Common myeloid progenitor, CD34-positive (primary cell): ENCODE measurements at regions not wholly inside any gene's neighbourhood (a gene's known extent, or its start where the extent isn't known, plus 50 kb on each side); places are given as distances from the start of the nearest gene placed in this dataset.
"Not testable (repeated sequence)": the region's sequence is repeated elsewhere in the genome, so short reads cannot be mapped to it uniquely, and the experiment has no call there.

Experiments used
- CTCF ChIA-PET: fragments of 350-600 bp; sonication (Branson Sonifier 250); formaldehyde crosslinking; loops from one replicate; lab custom pipeline; 2021; ENCODE audit warnings: antibody characterized with exemption; lab: Charles Lee
- POLR2A ChIA-PET: fragments of 350-600 bp; sonication (Branson Sonifier 250); formaldehyde crosslinking; loops from one replicate; lab custom pipeline; 2021; ENCODE audit warnings: antibody characterized with exemption; lab: Charles Lee
- DNase-seq, 3 donors: peaks; one replicate each; pipeline versions ENCODE4 v3.0.0 to v3.0.0-alpha.2; 2013
- H3K27ac ChIP-seq, 2 experiments: 1 replicate in 1 of 2; 2 replicates in 1 of 2; pipeline ENCODE4 v1.7.0; 2013; ENCODE audit warnings: inconsistent platforms in 2 of 2, low read length in 2 of 2, mild to moderate bottlenecking in 2 of 2, low read depth in 1 of 2, moderate library complexity in 1 of 2; ENCODE audit not compliant: severe bottlenecking in 2 of 2, insufficient read depth in 1 of 2, poor library complexity in 1 of 2
- H3K27me3 ChIP-seq, 5 experiments: replicated peaks in 2 of 5; 1 replicate in 3 of 5; 2 replicates in 2 of 5; pipeline versions ENCODE4 v1.6.1 to v1.7.0; 2013; ENCODE audit warnings: low read length in 4 of 5, mild to moderate bottlenecking in 2 of 5, moderate library complexity in 2 of 5, inconsistent platforms in 1 of 5; ENCODE audit not compliant: insufficient read depth in 5 of 5, control insufficient read depth in 4 of 5
- H3K36me3 ChIP-seq, 4 experiments: 1 replicate in 2 of 4; 2 replicates in 2 of 4; pipeline versions ENCODE4 v1.6.1 to v1.7.0; 2013; ENCODE audit warnings: low read length in 3 of 4, control low read depth in 1 of 4, mild to moderate bottlenecking in 1 of 4; ENCODE audit not compliant: control insufficient read depth in 4 of 4, insufficient read depth in 4 of 4
- H3K4me1 ChIP-seq, 4 experiments: 1 replicate in 3 of 4; 2 replicates in 1 of 4; pipeline versions ENCODE4 v1.6.1 to v1.7.1; 2013; ENCODE audit warnings: low read length in 3 of 4, mild to moderate bottlenecking in 3 of 4, control low read depth in 1 of 4, inconsistent platforms in 1 of 4, moderate library complexity in 1 of 4; ENCODE audit not compliant: control insufficient read depth in 4 of 4, insufficient read depth in 4 of 4; ENCODE audit errors: control extremely low read depth in 1 of 4
- H3K4me3 ChIP-seq, 7 experiments: 1 replicate in 4 of 7; 2 replicates in 3 of 7; pipeline versions ENCODE4 v1.5.1 to v1.7.0; 2013; ENCODE audit warnings: mild to moderate bottlenecking in 7 of 7, low read length in 6 of 7, moderate library complexity in 6 of 7, inconsistent platforms in 2 of 7, low read depth in 2 of 7, control low read depth in 1 of 7; ENCODE audit not compliant: insufficient read depth in 4 of 7, control insufficient read depth in 1 of 7; ENCODE audit errors: extremely low read depth in 1 of 7
- H3K9me3 ChIP-seq, 5 experiments: 1 replicate in 4 of 5; 2 replicates in 1 of 5; pipeline versions ENCODE4 v1.6.1 to v1.7.1; 2013; ENCODE audit warnings: low read length in 4 of 5, mild to moderate bottlenecking in 2 of 5, inconsistent platforms in 1 of 5, low read depth in 1 of 5, moderate library complexity in 1 of 5; ENCODE audit not compliant: control insufficient read depth in 4 of 5, insufficient read depth in 2 of 5; ENCODE audit errors: control extremely low read depth in 1 of 5
- WGBS: methylation state at CpG from one replicate; pipeline ENCODE4 v1.1.5; 2013; ENCODE audit not compliant: insufficient coverage; 5-methylcytosine and 5-hydroxymethylcytosine counted together

- ChIA-PET POLR2A (no interaction called here), CTCF (no interaction called here)
- Histone ChIP-seq H3K9me3 (no peaks in the 10 kb centered on the region), H3K4me3 (no peak overlapping the region), H3K4me1 (no peaks in the 10 kb centered on the region), H3K27me3 (no peaks in the 10 kb centered on the region), H3K27ac (no peak overlapping the region), H3K36me3 (no peaks in the 10 kb centered on the region)
- no peak for DNase-seq
These were observed 678.3 kb upstream of the CHD1 start for GRCh38 chr5:99607124-99607523.

- WGBS, result 80% methylated on average over 2 of the region's 3 CpGs
- Histone ChIP-seq H3K27ac (no peak overlapping the region), H3K4me3 (no peak overlapping the region), H3K27me3 (no peaks in the 10 kb centered on the region), H3K9me3 (no peaks in the 10 kb centered on the region), H3K36me3 (no peaks in the 10 kb centered on the region), H3K4me1 (no peaks in the 10 kb centered on the region)
- ChIA-PET POLR2A (no interaction called here), CTCF (no interaction called here)
- DNase-seq, result no peak
These were observed 677.1 kb upstream of the CHD1 start for GRCh38 chr5:99605904-99606303.

DNA sequence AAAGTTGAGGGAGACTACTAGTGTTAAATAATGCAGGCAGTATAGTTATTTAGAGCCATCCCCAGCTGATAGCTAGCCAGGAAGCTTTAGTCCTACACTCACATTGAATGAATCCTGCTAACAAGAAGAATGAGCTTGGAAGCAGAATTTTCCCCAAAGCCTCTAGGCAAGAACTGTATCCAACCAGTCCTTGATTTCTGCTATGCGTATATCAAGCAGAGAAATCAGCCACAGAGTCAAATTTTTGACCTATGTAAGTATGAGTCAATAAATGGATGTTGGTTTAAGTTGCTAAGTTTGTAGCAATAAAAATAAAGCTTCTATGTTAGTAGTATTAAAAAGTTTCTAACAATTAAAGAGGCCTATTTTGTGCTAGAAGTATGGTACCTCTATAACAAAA, 672.1 kb upstream of the CHD1 start:
- Histone ChIP-seq H3K27me3 (no peaks in the 10 kb centered on the region), H3K27ac (no peak overlapping the region), H3K4me1 (no peaks in the 10 kb centered on the region), H3K4me3 (no peak overlapping the region), H3K9me3 (no peaks in the 10 kb centered on the region), H3K36me3 (no peaks in the 10 kb centered on the region)
- POLR2A ChIA-PET, result no interaction called here
- no CpG with 5 or more reads among the region's 1 CpG for WGBS
- DNase-seq, result no peak
- CTCF ChIA-PET, result no interaction called here

DNA sequence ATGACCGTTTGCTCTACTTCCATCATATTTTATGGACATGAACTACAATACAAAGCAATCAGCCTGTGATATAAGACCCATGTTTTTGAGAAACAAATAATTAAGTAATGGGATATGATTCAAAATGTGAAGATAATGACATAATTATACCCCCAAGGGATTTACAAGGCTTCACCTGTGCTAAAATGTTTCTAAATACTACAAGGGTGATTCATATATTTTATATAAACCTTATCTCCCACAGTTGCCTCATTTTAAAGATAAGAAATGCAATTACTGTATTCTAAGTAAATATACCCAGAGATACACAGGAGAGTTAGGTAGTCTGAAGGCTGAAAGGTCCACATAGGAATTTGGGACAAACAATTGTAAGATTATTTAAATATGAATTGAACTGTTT, 662.0 kb upstream of the CHD1 start:
- ChIA-PET POLR2A (no interaction called here), CTCF (no interaction called here)

DNA sequence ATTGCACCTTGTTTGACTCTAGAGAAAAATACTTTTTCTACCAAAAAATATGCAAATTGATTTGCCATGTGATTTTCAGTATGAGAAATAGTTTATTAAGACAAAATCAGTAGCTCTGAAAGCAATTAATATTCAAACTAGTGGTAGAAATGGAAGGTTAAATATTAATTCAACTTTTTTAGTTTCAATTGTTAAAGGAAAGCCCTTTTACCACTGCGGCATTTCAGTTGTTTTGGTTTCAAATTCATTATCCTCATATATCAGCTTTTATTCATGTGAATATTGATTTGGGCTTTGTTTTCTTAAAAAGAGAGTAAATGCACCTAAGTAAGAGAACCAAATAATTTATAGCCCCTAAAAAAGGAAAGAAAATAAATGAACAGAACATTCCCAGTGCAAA, 660.6 kb upstream of the CHD1 start:
- ChIA-PET POLR2A (no interaction called here), CTCF (no interaction called here)
- Histone ChIP-seq H3K27me3 (no peaks in the 10 kb centered on the region), H3K36me3 (no peaks in the 10 kb centered on the region), H3K9me3 (no peaks in the 10 kb centered on the region), H3K27ac (no peak overlapping the region), H3K4me3 (no peak overlapping the region), H3K4me1 (no peaks in the 10 kb centered on the region)
- WGBS, result no CpG with 5 or more reads among the region's 1 CpG
- no peak for DNase-seq

More for the DNA sequence above, 662.0 kb upstream of the CHD1 start:
- Histone ChIP-seq H3K36me3 (no peaks in the 10 kb centered on the region), H3K4me1 (no peaks in the 10 kb centered on the region), H3K4me3 (no peak overlapping the region), H3K27ac (no peak overlapping the region), H3K9me3 (no peaks in the 10 kb centered on the region), H3K27me3 (no peaks in the 10 kb centered on the region)
- no peak for DNase-seq
- no CpG with 5 or more reads among the region's 1 CpG for WGBS

GRCh38 chr5:99587983-99588382, 659.2 kb upstream of the CHD1 start:
- no peaks in the 10 kb centered on the region for H3K27me3 ChIP-seq
- no peaks in the 10 kb centered on the region for H3K4me1 ChIP-seq
- ChIA-PET CTCF (no interaction called here), POLR2A (no interaction called here)
- no CpG with 5 or more reads among the region's 1 CpG for WGBS
- H3K4me3 ChIP-seq, result no peak overlapping the region
- H3K27ac ChIP-seq, result no peak overlapping the region
- H3K9me3 ChIP-seq, result no peaks in the 10 kb centered on the region
- no peaks in the 10 kb centered on the region for H3K36me3 ChIP-seq
- DNase-seq, result no peak

DNA sequence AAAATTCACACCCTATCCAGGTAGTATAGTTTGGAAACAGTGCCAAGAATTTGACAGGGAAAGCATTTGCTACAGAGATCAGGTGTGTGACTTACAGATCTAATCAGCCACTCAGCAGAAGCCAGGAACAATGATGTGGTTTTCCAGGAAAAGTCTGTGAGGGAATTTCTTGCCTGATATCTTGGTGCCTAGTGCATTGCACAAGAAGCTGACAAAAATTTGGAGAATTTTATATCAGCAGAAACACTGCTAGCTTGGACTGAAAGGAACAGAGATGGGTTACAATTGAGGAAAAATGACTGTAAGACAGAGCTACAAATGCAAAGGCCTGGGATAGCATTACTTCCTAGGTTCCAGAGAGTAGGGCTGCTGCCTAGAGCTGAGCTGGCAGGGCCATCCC, 658.1 kb upstream of the CHD1 start:
- H3K27me3 ChIP-seq, result no peaks in the 10 kb centered on the region
- no peaks in the 10 kb centered on the region for H3K4me1 ChIP-seq
- no peak overlapping the region for H3K4me3 ChIP-seq
- CTCF ChIA-PET, result no interaction called here
- H3K27ac ChIP-seq, result no peak overlapping the region
- POLR2A ChIA-PET, result no interaction called here
- H3K9me3 ChIP-seq, result no peaks in the 10 kb centered on the region
- no peaks in the 10 kb centered on the region for H3K36me3 ChIP-seq
- no peak for DNase-seq

- H3K4me1 ChIP-seq, H3K4me3 ChIP-seq, DNase-seq, H3K27ac ChIP-seq, POLR2A ChIA-PET, H3K36me3 ChIP-seq, H3K27me3 ChIP-seq, H3K9me3 ChIP-seq, CTCF ChIA-PET: not testable (repeated sequence)
- no CpG with 5 or more reads among the region's 3 CpGs for WGBS
These were observed 652.4 kb upstream of the CHD1 start for GRCh38 chr5:99581204-99581603.
